NCI-H774 (cell line): ENCODE measurements at regions not wholly inside any gene's neighbourhood (a gene's known extent, or its start where the extent isn't known, plus 50 kb on each side); places are given as distances from the start of the nearest gene placed in this dataset.
A peak's percentile ranks its signal among the peaks of the same experiment; 100 is the strongest.
"Not testable (repeated sequence)": the region's sequence is repeated elsewhere in the genome, so short reads cannot be mapped to it uniquely, and the experiment has no call there.

Experiments used
- DNase-seq: peaks from one replicate; lab custom pipeline; 2025; lab: John Stamatoyannopoulos, UW

DNA sequence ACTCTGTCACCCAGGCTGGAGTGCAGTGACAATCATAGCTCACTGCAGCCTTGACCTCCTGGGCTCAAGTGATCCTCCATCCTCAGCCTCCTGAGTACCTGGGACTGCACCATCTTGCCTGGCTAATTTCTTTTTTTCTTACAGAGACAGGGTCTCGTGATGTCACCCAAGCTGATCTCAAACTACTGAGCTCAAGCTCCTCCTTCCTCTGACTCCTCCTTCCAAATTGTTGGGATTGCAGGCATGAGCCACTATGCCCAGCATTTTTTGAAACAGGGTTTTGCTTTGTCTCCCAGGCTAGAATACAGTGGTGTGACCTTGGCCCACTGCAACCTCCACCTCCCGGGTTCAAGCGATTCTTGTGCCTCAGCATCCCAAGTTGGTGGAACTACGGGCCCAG lies 358.3 kb upstream of the MTNR1B start:
- DNase-seq, result no peak

DNA sequence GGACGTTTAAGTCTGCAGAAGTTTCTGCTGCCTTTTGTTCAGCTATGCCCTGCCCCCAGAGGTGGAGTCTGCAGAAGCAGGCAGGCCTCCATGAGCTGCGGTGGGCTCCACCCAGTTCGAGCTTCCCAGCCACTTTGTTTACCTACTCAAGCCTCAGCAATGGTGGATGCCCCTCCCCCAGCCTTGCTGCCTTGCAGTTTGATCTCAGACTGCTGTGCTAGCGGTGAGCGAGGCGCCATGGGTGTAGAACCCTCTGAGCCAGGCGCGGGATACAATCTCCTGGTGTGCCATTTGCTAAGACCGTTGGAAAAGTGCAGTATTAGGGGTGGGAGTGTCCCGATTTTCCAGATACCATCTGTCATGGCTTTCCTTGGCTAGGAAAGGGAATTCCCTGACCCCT lies 351.4 kb upstream of the MTNR1B start:
- not testable (repeated sequence) for DNase-seq

DNA sequence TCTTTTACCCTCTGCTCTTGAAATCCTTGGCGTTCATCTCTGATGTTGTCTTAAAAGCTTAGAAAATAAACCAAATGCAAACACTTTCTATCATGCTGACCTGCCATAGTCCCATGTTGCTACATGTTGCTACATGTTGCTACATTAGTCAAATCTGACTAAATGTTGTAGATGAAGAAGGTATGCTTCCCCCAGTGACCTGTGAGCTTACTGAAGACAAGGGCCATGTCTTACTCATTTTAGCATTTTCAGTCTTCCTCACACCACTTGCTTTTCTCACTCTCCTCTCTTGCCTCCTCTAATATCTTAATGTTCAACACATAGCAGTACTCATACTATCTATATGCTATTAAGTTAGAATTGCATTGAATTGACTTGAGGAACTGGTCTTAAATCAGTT lies 346.4 kb upstream of the MTNR1B start:
- no peak for DNase-seq

DNA sequence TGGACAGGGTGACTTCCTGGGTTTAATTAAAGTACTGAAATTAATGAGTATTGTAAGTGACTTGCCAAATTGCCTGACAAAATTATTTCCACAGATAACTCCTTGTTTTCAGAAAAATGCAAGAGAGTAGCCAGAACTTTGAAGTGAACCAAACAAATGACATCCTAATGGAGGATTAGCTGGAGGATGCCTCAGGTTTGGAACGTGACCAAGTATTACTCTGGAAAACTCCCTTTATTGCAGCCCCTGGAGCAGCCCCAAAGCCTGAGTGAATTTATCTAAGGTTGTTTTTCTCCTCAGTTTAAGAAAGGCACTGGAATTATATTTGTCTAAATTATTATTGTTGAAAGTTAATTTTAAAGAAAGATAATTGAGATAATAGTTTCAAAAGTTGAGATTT lies 343.6 kb upstream of the MTNR1B start:
- DNase-seq, result no peak

DNA sequence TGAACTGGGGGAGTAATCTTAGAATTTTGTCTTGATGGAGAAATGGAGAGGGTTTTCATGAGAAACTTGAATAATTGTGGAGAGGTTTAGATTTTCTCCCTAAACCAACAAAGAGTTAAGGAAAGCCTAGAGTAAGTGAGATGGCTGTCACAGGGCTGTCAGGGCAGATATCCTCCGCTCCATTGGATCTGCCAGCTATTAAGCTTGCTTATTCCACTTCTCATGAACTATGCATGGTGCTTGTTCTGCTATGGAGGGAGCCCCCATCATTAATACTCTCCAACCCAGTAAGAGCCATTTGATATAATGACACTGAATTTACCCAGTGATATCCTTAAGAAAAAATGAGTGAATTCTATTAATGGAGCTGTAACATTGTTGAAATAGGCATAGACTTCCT lies 342.8 kb upstream of the MTNR1B start:
- DNase-seq, result no peak

DNA sequence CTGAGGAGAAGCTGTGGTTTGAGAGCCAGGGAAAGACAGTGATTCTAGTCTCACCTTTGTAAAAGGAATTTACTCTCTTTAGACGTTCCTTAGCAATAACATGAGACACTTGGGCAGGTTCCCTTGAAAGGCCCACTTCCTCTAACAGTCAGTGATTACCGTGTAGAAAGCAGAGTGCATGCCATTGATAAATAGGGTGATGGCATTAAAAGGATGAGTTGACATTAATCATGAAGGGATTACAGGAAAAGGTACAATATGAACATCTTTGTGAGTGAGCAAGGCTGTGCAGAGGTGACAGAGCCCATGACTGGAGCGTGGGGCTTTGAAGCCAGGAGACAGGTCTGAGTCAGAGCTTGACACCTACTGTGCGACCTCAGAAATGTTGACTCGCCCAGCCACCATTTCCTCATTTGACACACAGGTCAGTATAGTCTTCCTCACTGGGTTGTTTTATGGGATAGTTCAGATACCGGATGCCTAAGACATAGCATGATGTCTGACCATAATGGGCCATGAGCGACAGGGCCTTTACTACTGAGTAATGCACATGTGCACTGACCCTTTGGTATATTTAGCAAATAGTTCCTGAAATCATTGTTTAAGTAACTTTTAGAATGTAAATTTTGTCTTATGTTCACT lies 341.7 kb upstream of the MTNR1B start:
- no peak for DNase-seq

DNA sequence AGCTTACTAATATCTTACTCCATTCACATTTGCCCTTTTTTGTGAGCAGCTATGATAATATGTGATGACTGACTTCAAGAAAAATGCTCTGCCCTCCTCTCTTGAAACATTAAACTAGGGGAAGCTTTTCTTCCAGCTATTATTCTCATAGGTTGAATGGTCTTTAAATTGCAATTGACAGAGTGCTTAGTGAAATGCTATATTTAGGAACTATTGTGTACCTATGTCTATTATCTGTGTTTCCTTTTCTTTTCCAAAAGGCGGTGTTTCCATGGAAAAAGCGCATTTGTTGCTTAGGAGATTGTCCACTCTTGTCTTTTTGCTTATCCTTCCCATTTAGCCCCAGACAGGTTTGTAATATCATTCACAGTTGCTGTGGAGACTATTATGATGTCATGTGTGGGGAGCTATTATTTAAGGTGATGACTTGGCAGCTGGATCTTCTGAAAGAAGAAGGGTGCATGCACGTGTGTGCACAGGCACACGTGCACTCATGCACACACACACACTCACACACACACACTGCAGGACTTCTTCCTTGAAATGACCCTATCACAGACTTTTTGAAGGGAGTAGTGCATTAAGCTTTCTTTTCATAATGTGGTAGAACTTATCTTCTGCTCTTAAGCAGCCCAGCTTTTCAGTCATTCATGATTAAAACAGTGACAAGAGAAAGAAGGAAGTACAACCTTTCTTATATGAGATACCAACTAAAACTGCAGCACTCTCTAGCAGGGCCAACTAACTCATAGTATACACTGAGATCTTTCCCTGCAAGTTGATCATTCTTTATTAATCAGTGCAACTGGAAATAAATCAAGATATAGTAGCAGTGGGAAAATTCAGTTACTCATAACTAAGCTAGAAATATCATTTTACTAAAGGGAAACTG lies 340.8 kb upstream of the MTNR1B start:
- peak; percentile 93 for DNase-seq

DNA sequence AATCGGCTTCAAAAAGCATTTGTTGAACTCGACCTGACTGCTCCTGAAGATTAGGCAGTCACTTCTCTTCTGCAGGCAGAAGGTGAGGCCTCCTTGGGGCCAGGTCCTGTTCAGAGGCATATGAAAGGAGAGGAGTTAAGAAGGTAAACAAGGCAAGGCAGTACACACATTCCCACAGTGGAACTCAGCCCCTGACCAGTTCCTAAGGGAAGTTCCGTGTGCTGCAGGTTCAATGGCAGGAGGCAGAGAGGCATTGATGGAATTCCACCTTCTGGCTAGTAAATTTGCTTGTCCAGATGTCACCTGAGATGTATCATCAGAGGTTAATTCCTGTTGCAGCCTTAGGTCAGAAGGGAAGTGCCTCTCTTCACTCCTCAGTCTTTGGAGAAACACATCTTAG lies 337.0 kb upstream of the MTNR1B start:
- no peak for DNase-seq

DNA sequence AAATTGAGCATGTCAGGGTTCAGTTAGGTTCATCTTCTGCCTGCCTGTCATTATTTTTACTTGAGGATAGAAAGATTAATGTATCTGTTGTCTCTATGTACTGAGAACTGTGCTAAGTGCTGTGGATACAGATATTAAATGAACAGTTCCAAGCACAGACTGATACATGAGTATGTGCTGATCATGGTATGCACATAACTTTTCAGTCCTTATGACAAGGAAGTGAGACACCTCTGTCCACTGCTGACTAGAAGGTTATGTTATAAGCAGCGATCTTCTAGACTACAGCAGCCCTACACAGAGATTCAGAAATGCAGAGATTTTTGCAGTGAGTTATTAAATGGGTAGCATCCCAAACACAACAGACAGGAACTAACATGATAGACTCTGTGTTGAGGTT lies 335.6 kb upstream of the MTNR1B start:
- DNase-seq, result no peak

DNA sequence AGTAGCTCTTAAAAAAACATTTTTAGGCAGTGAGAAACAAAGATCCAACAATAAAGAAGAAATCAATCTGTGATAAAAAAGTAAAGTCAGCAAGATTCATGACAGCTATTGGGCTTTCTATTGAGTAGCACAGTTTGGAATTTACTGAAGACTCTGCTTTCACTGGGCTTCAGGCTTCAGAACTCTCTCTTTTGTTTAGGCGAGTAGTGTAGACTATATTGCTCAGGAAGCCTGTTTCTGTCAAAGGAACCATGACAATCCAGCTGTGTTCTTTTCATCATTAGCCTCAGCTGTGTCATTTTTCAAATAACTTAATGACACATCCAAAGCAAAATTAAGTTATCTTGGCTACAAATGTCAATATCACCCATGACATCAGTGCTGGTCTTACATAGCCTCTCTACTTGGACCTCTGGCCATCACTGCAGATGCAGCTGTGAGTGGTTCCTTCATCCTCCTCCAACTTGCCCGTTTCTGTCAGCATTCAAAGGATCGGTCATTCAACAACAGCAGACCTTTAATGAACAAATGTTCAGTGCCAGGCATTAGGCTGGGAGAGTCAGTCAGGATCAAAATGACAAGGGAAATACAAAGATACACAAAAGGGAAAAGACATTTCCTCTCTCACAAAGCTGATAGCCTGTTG lies 332.8 kb upstream of the MTNR1B start:
- DNase-seq, result no peak

DNA sequence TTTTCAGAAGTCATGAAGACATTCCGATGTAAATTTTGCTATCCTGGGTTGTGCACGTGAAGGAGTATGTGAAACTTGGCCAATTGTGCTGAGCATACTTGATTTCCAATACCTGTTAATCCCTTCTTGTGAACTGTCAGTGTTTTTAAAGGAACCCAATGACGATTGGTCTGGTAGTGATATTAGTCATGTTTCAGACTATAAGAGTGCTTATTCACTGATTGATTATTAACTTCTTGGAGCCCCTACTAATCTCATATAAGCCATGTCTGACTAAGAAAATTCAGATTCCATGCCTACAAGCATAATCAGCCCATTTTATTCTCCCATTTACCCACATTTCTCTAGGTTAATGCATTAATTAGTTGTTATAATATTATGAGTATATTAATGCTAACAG lies 330.8 kb upstream of the MTNR1B start:
- no peak for DNase-seq

DNA sequence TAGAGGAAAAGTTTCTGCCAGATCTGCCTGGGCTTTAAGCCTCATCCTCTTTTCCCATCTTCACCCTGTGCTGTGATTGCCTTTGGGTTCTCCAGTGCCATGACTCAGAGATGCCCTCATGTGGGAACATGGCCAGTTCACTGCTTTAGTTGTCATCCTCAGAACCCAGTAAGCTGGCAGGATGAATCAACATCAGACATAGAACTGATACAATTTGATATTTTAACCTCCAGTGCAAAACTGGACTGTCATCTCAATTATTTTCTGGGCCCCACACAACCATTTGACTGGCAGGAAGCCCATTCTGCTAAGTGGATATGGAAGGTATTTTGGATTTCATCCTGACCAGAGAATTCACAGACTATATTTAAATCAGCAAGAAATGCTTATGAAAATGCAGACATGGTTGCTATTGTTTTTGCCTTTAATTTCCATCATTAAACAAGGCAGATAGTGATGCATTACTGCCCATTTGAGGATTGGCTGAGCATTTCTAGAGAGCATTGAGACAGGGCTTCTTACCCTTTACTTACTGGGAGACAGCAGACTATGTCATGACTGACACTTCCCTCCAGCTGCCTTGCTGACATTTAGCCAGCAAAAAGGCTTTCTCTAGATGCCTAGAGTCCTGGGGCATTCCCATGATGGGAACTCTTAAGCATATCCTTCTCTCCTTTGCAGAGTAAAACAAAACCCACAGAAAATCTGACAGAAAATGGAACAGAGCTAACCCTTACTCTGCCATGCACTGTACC lies 327.1 kb upstream of the MTNR1B start:
- no peak for DNase-seq

DNA sequence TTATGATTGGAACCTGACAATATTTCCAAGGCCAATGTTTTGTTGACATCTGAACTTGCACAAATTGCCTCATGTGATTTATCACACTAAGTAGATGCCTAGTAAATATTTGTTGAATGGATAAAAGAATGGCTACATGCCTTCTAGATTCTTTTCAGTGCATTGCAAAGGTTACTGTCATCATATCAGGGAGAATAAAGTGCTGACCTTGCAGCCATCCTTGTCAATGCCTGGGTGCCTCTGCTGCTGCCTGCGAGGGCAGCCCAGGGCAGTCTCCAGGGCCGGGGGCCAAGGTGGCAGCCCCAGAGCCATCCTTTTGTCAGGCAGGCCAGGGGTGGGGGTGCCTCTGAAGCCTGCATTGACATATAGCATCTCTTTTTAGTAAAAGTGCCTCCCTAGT lies 325.6 kb upstream of the MTNR1B start:
- DNase-seq, result no peak

DNA sequence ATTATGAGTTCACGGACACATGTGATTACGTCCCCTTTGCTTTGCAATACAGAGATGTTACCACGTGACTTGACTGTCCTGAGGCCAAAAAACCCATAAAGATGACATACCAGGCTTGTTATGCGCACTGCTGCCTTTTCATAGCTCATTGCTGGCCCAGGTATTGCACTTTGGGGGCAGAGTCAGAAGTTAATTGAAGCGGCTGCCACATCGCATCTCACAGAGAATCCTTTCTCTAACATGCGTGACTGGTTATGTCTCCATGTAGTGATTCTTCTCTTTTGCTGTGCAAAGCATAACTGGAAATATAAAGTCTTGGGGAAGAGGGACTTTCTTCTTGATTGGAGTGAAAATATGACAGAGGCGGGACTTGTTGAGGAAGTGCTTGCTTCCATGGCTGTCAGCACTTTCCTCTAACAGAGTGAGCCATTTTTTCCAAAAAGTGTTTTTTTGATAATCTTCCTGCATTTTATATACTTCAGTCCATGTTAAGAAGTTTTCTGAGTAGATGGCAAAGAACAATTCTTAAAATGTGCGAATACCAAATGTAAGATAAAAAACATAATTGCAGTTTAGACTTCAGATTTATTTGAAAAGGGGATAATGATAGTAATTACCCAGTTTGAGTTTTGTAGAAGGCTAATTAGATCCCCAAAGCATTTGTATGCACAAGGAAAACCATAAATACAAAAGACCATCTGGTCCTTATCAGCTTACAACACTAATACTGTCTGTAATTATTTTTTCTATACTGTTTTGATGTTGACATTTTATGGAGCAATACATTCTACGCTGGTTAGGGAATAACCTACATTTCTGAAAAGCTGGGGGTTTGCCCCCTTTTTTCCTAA lies 324.6 kb upstream of the MTNR1B start:
- peak; percentile 19 for DNase-seq

DNA sequence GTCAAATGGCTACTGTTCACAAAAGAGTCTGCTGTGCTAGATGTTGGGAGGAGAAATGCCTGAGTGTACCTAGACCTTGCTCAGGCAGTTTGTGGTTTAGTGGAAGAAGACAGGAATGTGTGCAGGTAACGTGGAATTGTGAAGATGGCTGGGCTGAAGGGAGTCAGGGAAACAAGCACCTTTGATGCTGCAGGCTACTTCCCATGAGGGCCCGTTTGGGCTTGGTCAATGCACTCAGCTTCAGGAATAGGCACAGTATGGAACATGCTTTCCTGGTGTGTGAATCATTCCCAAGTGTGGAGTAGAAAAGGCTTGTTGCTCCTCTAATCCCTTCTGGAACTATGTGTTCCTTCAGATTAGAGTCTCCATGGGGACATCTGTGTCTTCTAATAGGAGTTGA lies 318.3 kb upstream of the MTNR1B start:
- DNase-seq, result no peak

DNA sequence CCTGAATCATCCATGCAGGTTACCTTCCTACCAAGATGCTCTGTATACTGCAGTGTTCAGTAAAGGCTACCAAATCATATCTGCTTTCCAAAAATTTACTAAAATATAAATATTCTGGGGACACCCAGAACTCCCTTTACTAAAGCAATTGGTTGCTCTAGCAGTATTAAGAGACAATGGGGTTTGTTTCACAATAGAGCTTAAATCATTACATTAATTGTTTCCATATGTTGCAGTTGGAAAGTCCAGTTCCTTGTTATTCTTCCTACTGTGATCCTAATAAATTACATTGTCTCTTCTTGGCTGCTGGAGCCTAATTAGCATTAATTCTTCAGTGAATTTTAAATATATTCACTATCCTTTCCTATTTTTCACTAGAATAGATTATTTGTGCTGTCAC lies 316.0 kb upstream of the MTNR1B start:
- no peak for DNase-seq

DNA sequence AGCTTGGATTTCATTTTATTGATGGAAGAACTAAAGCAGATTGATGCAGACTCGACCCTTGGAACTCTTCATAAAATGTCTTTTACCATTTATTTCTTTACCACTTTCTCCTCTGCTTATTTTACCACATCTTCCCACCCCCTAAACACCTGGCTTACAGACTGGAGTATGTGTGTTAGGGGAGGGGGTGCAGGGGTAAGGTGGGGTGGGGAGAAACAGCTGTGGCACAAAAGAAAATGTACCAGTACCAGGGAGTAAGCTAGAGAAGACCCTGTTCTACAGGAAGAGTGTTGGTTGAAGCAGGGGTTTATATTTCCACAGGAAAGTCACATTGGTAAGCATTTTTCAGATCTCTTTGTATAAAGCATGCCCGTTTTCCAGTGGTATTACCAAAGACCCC lies 312.7 kb upstream of the MTNR1B start:
- DNase-seq, result no peak

DNA sequence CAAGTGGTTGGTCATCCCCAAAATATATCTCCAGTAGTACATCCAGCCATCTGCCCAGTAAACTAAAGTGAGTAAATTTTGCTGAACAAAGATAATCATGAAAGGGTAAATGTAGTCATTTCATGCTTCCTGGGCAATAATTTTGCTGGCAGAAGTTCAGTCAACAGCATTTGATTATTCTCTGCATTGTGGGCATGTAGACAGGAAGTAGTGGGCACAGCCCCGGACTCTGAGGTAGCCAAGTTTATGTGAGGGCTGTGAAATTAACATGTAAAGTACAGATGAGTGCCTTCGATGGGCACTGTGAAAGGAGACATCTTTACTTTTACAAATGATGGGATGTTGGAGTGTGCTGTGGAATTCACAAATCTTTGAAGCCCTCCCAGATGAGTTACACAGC lies 312.2 kb upstream of the MTNR1B start:
- no peak for DNase-seq

DNA sequence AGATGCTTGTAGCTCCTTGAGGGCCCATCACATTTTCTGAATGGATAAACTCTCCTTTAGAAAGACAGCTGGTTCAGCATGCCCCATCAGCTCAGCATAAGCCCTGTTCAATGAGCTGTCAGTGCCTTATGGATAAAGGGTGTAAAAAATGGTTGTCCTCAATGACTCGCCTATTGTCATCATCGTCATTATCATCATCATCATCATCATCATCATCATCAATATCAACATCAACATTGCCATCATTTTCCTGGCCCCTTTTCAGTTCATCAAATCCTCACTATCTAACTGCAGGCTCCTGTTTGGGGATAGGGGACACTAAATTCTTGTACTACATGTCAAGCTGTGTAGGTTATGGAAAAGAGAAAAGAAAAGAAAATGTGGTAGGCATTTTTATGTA lies 310.7 kb upstream of the MTNR1B start:
- no peak for DNase-seq

DNA sequence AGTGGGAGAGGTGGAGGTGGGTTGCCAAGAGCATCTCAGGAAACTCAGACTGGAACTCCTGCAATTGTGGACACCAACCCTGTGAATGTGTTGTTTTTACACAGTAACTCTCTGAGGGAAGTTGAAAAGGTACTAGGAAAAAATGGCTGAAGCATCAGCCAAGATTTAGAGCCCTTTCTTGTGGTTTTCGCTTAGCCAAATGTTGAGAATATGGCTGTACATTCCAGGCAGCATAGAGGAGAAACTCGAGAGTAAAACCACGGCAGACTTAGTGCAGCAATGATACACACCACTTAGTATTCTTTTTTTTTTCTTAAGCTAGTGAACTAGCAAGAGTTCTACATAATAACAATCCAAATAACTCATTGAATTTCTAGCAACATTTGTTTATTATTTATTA lies 309.7 kb upstream of the MTNR1B start:
- DNase-seq, result no peak

DNA sequence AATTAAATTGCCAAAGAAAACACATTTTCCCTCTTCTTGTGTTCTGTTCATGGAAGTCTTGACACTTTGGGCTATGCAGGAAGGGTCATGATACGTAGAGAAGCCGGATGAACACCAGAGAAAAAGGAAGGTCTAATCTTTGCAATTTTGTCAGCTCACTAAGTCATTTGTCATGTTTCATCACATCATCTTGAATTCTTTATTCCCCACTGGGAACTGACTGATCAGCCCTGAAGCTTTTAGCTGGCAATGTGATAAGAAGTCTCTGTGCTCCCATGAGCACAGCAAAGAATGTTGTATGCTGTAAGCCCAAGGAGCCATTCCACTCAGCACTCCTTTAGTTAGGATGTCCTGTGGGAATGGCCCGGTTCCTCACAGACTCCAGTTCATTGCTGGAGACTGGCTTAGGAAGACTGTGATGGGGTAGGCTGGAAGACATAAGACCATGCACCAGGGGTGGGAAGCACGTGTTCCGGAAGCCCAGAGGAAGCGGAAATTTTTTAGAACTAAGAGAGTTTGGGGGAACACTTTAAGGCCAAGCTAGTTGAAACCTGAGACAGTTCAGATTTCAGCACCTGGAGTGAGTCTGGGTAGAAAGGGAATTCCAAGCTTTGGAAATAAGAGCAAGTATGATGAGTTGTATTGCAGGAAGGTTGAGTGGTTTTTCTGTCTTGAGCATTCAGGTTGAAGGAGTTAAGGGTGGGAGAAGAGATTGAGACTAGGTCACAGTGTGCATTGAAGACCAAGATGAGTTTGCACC lies 306.7 kb upstream of the MTNR1B start:
- no peak for DNase-seq
